Mucosa of descending colon (tissue), 3 donors: ENCODE measurements at regions not wholly inside any gene's neighbourhood (a gene's known extent, or its start where the extent isn't known, plus 50 kb on each side); places are given as distances from the start of the nearest gene placed in this dataset.

Experiments
- ATAC-seq: fragments of 200-7000 bp; cut with Tn5 transposase; one replicate; pipeline ENCODE4 v1.9.1; 2020; ENCODE audit warnings: mild to moderate bottlenecking, moderate library complexity
- DNase-seq, 3 donors: peaks; one replicate each; pipeline ENCODE4 v3.0.0-alpha.2; 2020
- H3K36me3 ChIP-seq: fragments of 200-600 bp; one replicate; pipeline ENCODE4 v1.8.0; 2021; ENCODE audit warnings: low read depth, mild to moderate bottlenecking
- H3K4me1 ChIP-seq: fragments of 200-600 bp; one replicate; pipeline ENCODE4 v1.8.0; 2021; ENCODE audit warnings: low read depth, mild to moderate bottlenecking
- H3K4me3 ChIP-seq: fragments of 200-600 bp; one replicate; pipeline ENCODE4 v1.8.0; 2021; ENCODE audit warnings: mild to moderate bottlenecking
- H3K9me3 ChIP-seq: fragments of 200-600 bp; one replicate; pipeline ENCODE4 v1.8.0; 2021; ENCODE audit warnings: mild to moderate bottlenecking
- CTCF ChIP-seq: fragments of 200-600 bp; IDR thresholded peaks from one replicate; pipeline ENCODE4 v1.8.0; 2022; ENCODE audit warnings: antibody characterized with exemption, mild to moderate bottlenecking
- intact Hi-C, 2 donors: fragments of 100-400 bp; cut with DNase I in 1 of 2; cut with micrococcal nuclease in 1 of 2; formaldehyde crosslinking; loops; one replicate each; pipeline versions ENCODE4 v1.11.0 to v1.11.1; 2022; cut with DNase I, micrococcal nuclease
- donor health status: DM: no; HTN: no; CAD: no; lungs with moderate emphysema.
- donor health status: DM: no; HTN: no; CAD: no.
- donor health status: DM: no; HTN: yes; CAD: no.

GRCh38 chr7:41167836-41168235, 535.1 kb downstream of the INHBA start:
- H3K9me3 ChIP-seq, result no peaks in the 10 kb centered on the region
- no peak overlapping the region for H3K4me3 ChIP-seq
- ATAC-seq, result no peak
- intact Hi-C loops, result no loop called here
- TF ChIP-seq CTCF, result no peak
- no peaks in the 10 kb centered on the region for H3K36me3 ChIP-seq
- H3K4me1 ChIP-seq, result no peaks in the 10 kb centered on the region
- DNase-seq, result no peak

- intact Hi-C loops, result no loop called here
- no peak for TF ChIP-seq CTCF
- DNase-seq (no peak), ATAC-seq (no peak)
- Histone ChIP-seq H3K4me1 (no peaks in the 10 kb centered on the region), H3K4me3 (no peak overlapping the region), H3K36me3 (no peaks in the 10 kb centered on the region), H3K9me3 (no peaks in the 10 kb centered on the region)
These were observed 538.5 kb downstream of the INHBA start for GRCh38 chr7:41164440-41164839.

- intact Hi-C loops, result no loop called here
- no peak for ATAC-seq
- no peak for DNase-seq
- TF ChIP-seq CTCF, result no peak
- no peaks in the 10 kb centered on the region for H3K4me1 ChIP-seq
- H3K36me3 ChIP-seq, result no peaks in the 10 kb centered on the region
- no peaks in the 10 kb centered on the region for H3K9me3 ChIP-seq
- no peak overlapping the region for H3K4me3 ChIP-seq
These were observed 538.9 kb downstream of the INHBA start for GRCh38 chr7:41163991-41164390.

GRCh38 chr7:41162612-41163011, 540.3 kb downstream of the INHBA start:
- intact Hi-C loops, result no loop called here
- no peak for ATAC-seq
- no peaks in the 10 kb centered on the region for H3K36me3 ChIP-seq
- no peak for DNase-seq
- H3K4me1 ChIP-seq, result no peaks in the 10 kb centered on the region
- no peak overlapping the region for H3K4me3 ChIP-seq
- no peak for TF ChIP-seq CTCF
- no peaks in the 10 kb centered on the region for H3K9me3 ChIP-seq

GRCh38 chr7:41161041-41161587, 541.8 kb downstream of the INHBA start:
- intact Hi-C loops, result no loop called here
- ATAC-seq, result no peak
- TF ChIP-seq CTCF, result no peak
- Histone ChIP-seq H3K36me3 (no peaks in the 10 kb centered on the region), H3K9me3 (no peaks in the 10 kb centered on the region), H3K4me3 (no peak overlapping the region), H3K4me1 (no peaks in the 10 kb centered on the region)
- no peak for DNase-seq

GRCh38 chr7:41156268-41156667, 546.6 kb downstream of the INHBA start:
- Histone ChIP-seq H3K4me3 (no peak overlapping the region), H3K4me1 (no peaks in the 10 kb centered on the region), H3K36me3 (no peaks in the 10 kb centered on the region), H3K9me3 (no peaks in the 10 kb centered on the region)
- intact Hi-C loops, result no loop called here
- TF ChIP-seq CTCF, result no peak
- DNase-seq, result no peak
- no peak for ATAC-seq
